SW 1271 (cell line): ENCODE measurements at regions not wholly inside any gene's neighbourhood (a gene's known extent, or its start where the extent isn't known, plus 50 kb on each side); places are given as distances from the start of the nearest gene placed in this dataset.
A peak's percentile ranks its signal among the peaks of the same experiment; 100 is the strongest.
"Not testable (repeated sequence)": the region's sequence is repeated elsewhere in the genome, so short reads cannot be mapped to it uniquely, and the experiment has no call there.

Experiments
- DNase-seq, 2 experiments: peaks; one replicate each; lab custom pipeline; 2025; lab: John Stamatoyannopoulos, UW

DNA sequence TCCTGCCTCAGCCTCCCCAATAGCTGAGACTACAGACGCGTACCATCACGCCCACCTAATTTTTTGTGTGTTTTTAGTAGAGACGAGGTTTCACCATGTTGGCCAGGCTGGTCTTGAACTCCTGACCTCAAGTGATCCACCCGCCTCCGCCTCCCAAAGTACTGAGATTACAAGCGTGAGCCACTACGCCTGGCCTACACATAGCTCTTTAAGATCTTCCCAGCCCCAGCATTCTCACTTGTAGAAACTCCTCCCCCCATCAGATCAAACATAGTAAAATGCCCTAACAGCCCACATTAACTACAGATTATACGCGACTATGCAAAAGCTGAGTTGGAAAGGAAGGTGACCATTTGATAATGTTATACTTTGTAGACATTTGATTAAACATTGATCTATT is 634.8 kb downstream of the MATN1 start:
- DNase-seq = no peak

- peak in 1 of 2 experiments; percentile 19 for DNase-seq
Observed at GRCh38 chr1:30087465-30087864, 635.9 kb downstream of the MATN1 start.

GRCh38 chr1:30085811-30086770 is 637.3 kb downstream of the MATN1 start:
- no peak for DNase-seq

DNA sequence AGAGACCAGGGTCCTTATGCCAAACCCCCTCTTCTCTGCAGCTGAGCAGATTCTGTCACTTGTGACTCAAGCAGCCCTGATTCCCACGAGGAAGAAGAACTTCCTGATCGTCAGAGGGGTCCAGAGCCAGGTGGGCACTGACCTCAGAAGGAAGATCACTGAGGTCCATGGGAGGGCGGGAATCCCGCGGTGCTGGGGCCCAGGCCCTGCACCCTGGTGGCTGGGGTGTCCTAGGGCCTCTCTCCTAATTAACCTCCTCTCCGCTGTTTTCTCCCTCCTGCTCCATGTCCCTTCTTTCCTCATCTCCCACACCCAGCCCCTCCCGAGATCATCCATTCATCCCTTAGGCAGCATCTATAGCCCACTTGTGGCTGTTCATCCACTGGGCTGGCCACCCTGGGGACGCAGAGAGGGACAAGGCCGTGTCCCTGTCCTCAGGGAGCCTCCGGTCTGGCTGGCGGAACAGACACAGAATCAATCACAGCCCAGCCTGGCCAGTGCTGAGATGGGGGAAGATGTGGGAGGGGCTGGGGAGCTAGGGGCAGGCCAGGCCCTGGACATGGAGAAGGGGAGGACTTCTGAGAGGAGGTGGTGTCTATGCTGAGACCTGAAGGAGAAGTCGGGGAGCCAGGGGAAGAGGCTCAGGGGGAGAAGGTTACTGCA is 638.3 kb downstream of the MATN1 start:
- no peak for DNase-seq

DNA sequence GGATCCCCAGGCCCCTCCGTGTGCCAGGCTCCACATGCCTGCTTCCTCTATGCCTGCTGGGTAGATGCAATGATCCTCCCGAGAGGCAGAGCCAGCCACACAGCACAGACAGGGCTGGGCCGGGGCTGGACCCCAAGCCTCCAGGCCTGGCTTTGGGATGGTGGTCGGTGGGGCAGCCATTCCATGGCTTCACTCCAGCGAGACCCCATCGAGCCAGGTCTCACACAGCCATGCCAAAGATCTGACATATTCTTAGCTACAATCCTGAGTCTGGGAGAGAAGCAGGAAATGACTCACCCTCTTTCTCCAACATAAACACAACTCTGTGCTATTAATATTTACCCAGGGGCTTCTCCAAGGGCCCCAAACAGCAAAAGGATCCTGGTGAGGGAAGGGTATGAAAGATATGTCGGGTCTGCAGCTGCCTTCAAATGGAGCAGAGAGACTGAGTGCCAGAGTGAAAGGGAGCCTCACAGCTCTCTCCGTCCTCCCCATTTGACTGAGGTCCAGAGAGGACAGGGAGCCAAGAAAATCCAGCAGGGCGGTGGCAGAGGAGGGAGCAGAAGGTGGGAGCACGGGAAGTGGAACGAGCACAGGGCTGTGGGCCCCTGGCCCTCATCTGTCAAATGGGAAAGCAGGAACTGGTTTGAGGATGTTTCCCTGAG is 639.5 kb downstream of the MATN1 start:
- peak in 1 of 2 experiments; percentile 56 for DNase-seq

GRCh38 chr1:30081379-30082102 is 641.8 kb downstream of the MATN1 start:
- no peak for DNase-seq

GRCh38 chr1:30075916-30076315 is 647.5 kb downstream of the MATN1 start:
- not testable (repeated sequence) for DNase-seq

DNA sequence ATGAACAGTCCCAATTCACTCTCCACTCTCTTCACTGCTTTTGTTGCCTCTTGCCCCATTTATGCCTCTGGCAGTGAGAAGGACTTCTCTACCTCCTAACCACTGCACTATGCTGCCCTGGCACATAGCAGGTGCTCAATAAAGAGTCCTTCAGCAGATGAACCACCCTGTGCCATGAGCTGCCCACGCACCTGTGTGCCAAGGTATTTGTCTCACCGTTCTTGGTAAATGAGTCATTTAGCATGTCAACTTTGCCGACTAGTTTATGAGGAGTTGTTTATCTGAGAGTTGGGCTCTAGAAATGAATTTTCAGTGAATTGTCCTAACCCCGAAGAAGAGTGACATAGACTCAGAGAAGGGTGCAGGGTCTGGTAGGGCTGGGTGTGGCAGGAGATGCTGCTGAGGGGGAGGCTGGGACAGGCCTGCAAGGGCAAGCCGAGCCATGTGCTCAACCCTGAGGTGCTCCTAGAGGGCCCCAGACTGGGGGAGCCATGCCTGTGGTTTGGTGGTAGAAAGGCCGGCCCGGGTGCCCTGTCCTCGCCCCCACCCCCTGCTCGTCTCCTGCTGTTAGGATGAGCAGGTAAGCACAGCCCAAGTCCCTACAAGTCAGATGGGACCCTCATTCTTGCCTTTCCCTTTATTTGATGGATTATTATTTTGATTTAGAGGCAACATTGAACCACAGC is 654.5 kb downstream of the MATN1 start:
- DNase-seq = no peak

GRCh38 chr1:30064547-30064946 is 658.8 kb downstream of the MATN1 start:
- no peak for DNase-seq

GRCh38 chr1:30063621-30064280 is 659.6 kb downstream of the MATN1 start:
- no peak for DNase-seq

DNA sequence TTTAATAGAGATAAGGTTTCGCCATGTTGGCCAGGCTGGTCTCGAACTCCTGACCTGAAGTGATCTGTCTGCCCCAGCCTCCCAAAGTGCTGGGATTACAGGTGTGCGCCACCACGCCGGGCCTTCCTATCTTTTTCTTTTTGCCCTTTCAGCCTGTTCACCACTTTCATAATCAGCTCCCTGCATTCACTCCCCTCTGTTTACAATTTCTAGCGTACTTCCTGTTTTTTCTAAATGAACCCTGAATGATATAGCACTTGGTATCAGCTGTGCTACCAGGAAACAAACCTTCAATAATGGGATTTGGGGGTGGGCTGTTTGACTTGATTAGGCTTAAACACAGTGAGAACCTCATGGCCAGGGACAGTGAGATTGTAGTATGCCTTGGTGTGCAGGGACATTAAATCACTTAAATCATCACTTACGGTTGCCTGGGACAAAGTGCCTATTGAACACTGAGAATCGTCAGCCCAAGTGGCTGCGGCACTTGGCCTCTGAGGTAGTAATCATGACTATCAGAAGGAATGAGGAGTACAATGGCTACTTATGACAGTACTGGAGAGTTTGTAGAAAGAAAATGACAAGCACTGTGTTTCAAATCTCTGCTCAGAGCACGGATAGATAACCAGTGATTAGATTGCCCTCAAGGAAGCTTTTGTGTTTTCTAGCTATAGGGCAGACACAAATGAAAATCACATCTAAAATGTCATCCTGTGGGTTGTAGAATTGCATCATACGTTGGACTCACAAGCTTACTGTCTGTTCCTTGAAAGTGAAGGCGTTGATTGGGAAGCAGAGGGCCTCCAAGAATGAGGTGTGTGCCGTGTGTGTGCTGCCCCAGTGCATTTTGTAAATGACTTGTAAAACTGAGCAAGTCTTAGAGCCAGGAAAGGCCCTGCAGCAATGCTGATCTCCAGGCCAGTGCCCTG is 661.8 kb downstream of the MATN1 start:
- DNase-seq = no peak

GRCh38 chr1:30060738-30061137 is 662.6 kb downstream of the MATN1 start:
- no peak for DNase-seq

DNA sequence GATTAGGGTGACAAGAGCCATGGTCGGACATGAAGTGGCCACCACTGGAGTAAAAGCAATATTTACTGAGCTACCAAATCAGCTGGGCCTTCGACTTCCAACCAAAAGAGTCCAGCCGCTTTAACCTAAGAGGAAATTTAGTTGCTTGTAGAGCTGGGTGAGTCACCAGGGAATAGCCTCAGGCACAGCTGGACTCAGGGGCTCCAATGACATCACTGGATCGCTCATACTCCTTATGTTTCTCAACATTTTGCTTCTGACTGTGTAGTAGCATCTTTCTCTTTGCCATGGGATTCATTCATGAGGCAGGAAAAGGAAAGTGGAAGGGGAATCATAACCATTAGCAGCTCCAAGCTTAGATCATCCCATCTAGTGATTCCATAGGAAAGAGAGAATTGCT is 664.4 kb downstream of the MATN1 start:
- peak; percentile 2 to 51 for DNase-seq

DNA sequence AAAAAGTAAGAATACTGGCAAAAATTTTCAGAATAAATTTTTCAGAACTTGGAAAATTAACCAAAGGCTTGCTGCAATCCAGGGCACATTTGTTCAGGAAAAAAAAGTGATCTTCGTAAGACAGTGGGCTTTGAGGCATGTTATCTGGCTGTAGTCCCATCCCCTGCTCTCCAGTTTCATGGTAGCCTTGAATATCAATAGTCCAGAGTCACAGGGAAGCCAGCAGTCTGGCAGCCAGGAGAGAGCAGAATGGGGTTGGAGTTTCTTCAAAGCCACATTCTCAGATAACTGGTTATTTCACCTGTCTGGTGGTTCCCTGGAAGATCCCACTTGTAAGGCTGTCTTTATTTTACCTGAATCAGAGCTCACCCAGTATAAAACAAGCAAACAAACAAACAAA is 669.3 kb downstream of the MATN1 start:
- no peak for DNase-seq

DNA sequence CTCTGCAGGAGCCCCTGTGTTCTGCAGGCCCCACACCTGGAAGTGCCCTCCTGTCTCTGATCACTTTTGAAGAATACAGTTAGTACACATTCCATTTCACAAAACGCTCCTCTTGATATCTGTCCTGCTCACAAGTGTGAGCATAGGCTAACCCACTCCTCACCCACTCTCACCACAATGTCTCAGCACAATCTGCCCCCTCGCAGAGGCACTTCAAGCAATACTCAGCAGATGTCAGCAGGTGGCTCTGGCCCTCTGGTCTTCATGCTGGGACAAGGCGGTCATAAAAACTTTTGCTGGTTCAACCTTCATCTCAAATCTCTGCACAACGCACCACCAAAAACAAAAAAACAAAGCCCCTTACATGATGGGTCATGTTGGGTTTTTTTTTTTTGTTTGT is 671.2 kb downstream of the MATN1 start:
- DNase-seq = no peak

GRCh38 chr1:30051777-30052176 is 671.6 kb downstream of the MATN1 start:
- DNase-seq = no peak

- DNase-seq = no peak
Observed at GRCh38 chr1:30049748-30050296, 673.6 kb downstream of the MATN1 start.

GRCh38 chr1:30048905-30049304 is 674.5 kb downstream of the MATN1 start:
- DNase-seq = no peak

GRCh38 chr1:30047576-30047975 is 675.8 kb downstream of the MATN1 start:
- no peak for DNase-seq
